ENCODE measurements at regions not wholly inside any gene's neighbourhood (a gene's known extent, or its start where the extent isn't known, plus 50 kb on each side); places are given as distances from the start of the nearest gene placed in this dataset.
"Not testable (repeated sequence)": the region's sequence is repeated elsewhere in the genome, so short reads cannot be mapped to it uniquely, and the experiment has no call there.

GRCh38 chr5:12147513-12147912 lies 243.3 kb upstream of the CTNND2 start:
- Histone ChIP-seq H3K4me1 (no peaks in the 10 kb centered on the region), H3K9me3 (no peaks in the 10 kb centered on the region), H3K36me3 (no peaks in the 10 kb centered on the region), H3K27me3 (no peaks in the 10 kb centered on the region), H3K4me3 (no peak overlapping the region), H3K27ac (no peak overlapping the region)
- TF ChIP-seq POLR2AphosphoS5 (IDR thresholded peaks at IDR 0.05) (no peak), POLR2A (IDR thresholded peaks at IDR 0.05) (no peak)
- DNase-seq (no peak), ATAC-seq (ENCODE audit: low FRiP score in 2 of 2) (no peak)

- no peak overlapping the region for H3K27ac ChIP-seq
- WGBS, 2 donors: 62 to 69% methylated on average over 2 of the region's 2 CpGs
- no peak for ATAC-seq (ENCODE audit: low FRiP score in 2 of 2)
- no peaks in the 10 kb centered on the region for H3K36me3 ChIP-seq
- no peak for TF ChIP-seq POLR2AphosphoS5 (IDR thresholded peaks at IDR 0.05)
- no peak for TF ChIP-seq CTCF (IDR thresholded peaks at IDR 0.05)
- TF ChIP-seq POLR2A (IDR thresholded peaks at IDR 0.05): no peak
- TF ChIP-seq EP300 (IDR thresholded peaks at IDR 0.05): no peak
- no peaks in the 10 kb centered on the region for H3K4me1 ChIP-seq
- H3K27me3 ChIP-seq: no peaks in the 10 kb centered on the region
- no peak overlapping the region for H3K4me3 ChIP-seq
- no peaks in the 10 kb centered on the region for H3K9me3 ChIP-seq
- no peak for DNase-seq
Observed at GRCh38 chr5:12141496-12141895, 237.2 kb upstream of the CTNND2 start.

- WGBS, 2 donors: 83 to 91% methylated on average over 1 of the region's 1 CpG
- DNase-seq (no peak), ATAC-seq (ENCODE audit: low FRiP score in 2 of 2) (no peak)
- Histone ChIP-seq H3K4me3 (no peak overlapping the region), H3K27ac (no peak overlapping the region), H3K36me3 (no peaks in the 10 kb centered on the region), H3K9me3 (peaks cover 0 to 12% (median 3%) of the 10 kb centered on the region in 4 donors), H3K27me3 (no peaks in the 10 kb centered on the region), H3K4me1 (no peaks in the 10 kb centered on the region)
- TF ChIP-seq CTCF (IDR thresholded peaks at IDR 0.05) (no peak), EP300 (IDR thresholded peaks at IDR 0.05) (no peak), POLR2AphosphoS5 (IDR thresholded peaks at IDR 0.05) (no peak), POLR2A (IDR thresholded peaks at IDR 0.05) (no peak)
Observed at GRCh38 chr5:12133520-12133919, 229.3 kb upstream of the CTNND2 start.

- not testable (repeated sequence) for H3K27ac ChIP-seq; H3K27me3 ChIP-seq; H3K4me1 ChIP-seq; H3K4me3 ChIP-seq; DNase-seq; ATAC-seq (ENCODE audit: low FRiP score in 2 of 2); H3K36me3 ChIP-seq
- H3K9me3 ChIP-seq: peaks cover 0 to 12% (median 3%) of the 10 kb centered on the region in 4 donors
- 88 to 95% methylated on average over 2 of the region's 2 CpGs for WGBS, 2 donors
Observed at GRCh38 chr5:12131020-12131419, 226.8 kb upstream of the CTNND2 start.

GRCh38 chr5:12125895-12126294 lies 221.6 kb upstream of the CTNND2 start:
- H3K27me3 ChIP-seq: no peaks in the 10 kb centered on the region
- TF ChIP-seq EP300 (IDR thresholded peaks at IDR 0.05) (no peak), POLR2A (IDR thresholded peaks at IDR 0.05) (no peak), CTCF (IDR thresholded peaks at IDR 0.05) (no peak), POLR2AphosphoS5 (IDR thresholded peaks at IDR 0.05) (no peak)
- no peak for ATAC-seq (ENCODE audit: low FRiP score in 2 of 2)
- peak in 1 of 2 donors; percentile 20 for DNase-seq
- no peaks in the 10 kb centered on the region for H3K4me1 ChIP-seq
- H3K4me3 ChIP-seq: no peak overlapping the region
- 95% methylated on average over 3 of the region's 7 CpGs; no CpG with 5 or more reads in 1 of the 2 donors for WGBS, 2 donors
- H3K27ac ChIP-seq: no peak overlapping the region
- no peaks in the 10 kb centered on the region for H3K36me3 ChIP-seq
- H3K9me3 ChIP-seq: no peaks in the 10 kb centered on the region

- 56 to 58% methylated on average over 3 of the region's 3 CpGs for WGBS, 2 donors
- H3K9me3 ChIP-seq: no peaks in the 10 kb centered on the region
- ATAC-seq (ENCODE audit: low FRiP score in 2 of 2) (no peak), DNase-seq (no peak)
- H3K27me3 ChIP-seq: no peaks in the 10 kb centered on the region
- H3K27ac ChIP-seq: no peak overlapping the region
- H3K36me3 ChIP-seq: no peaks in the 10 kb centered on the region
- H3K4me3 ChIP-seq: no peak overlapping the region
- no peaks in the 10 kb centered on the region for H3K4me1 ChIP-seq
- TF ChIP-seq POLR2A (IDR thresholded peaks at IDR 0.05) (no peak), CTCF (IDR thresholded peaks at IDR 0.05) (no peak), EP300 (IDR thresholded peaks at IDR 0.05) (no peak), POLR2AphosphoS5 (IDR thresholded peaks at IDR 0.05) (no peak)
Observed at GRCh38 chr5:12119657-12120056, 215.4 kb upstream of the CTNND2 start.

All from upper lobe of left lung (tissue), 6 donors.